Cerebellar cortex (tissue), 1 donor: ENCODE measurements at regions not wholly inside any gene's neighbourhood (a gene's known extent, or its start where the extent isn't known, plus 50 kb on each side); places are given as distances from the start of the nearest gene placed in this dataset.
"Not testable (repeated sequence)": the region's sequence is repeated elsewhere in the genome, so short reads cannot be mapped to it uniquely, and the experiment has no call there.

Source experiments
- DNase-seq: peaks from one replicate; pipeline ENCODE4 v3.0.0-alpha.2; 2015; ENCODE audit warnings: low spot score

GRCh38 chr9:107782789-107783188, 293.2 kb upstream of the KLF4 start:
- no peak for DNase-seq

- no peak for DNase-seq
These were observed 292.8 kb upstream of the KLF4 start for GRCh38 chr9:107782381-107782780.

- DNase-seq, result no peak
These were observed 291.4 kb upstream of the KLF4 start for GRCh38 chr9:107780960-107781359.

GRCh38 chr9:107779731-107780130, 290.2 kb upstream of the KLF4 start:
- DNase-seq, result no peak

GRCh38 chr9:107778661-107779060, 289.1 kb upstream of the KLF4 start:
- no peak for DNase-seq

- not testable (repeated sequence) for DNase-seq
These were observed 284.5 kb upstream of the KLF4 start for GRCh38 chr9:107774099-107774498.

- no peak for DNase-seq
These were observed 283.4 kb upstream of the KLF4 start for GRCh38 chr9:107772988-107773387.

- no peak for DNase-seq
These were observed 281.1 kb upstream of the KLF4 start for GRCh38 chr9:107770716-107771115.

- no peak for DNase-seq
These were observed 278.7 kb upstream of the KLF4 start for GRCh38 chr9:107768224-107768623.

- DNase-seq, result no peak
These were observed 278.1 kb upstream of the KLF4 start for GRCh38 chr9:107767711-107768110.

- not testable (repeated sequence) for DNase-seq
These were observed 273.9 kb upstream of the KLF4 start for GRCh38 chr9:107763469-107763868.

GRCh38 chr9:107761307-107761706, 271.7 kb upstream of the KLF4 start:
- no peak for DNase-seq

GRCh38 chr9:107760469-107761242, 271.1 kb upstream of the KLF4 start:
- no peak for DNase-seq

GRCh38 chr9:107759823-107760166, 270.2 kb upstream of the KLF4 start:
- DNase-seq, result no peak

GRCh38 chr9:107759009-107759822, 269.6 kb upstream of the KLF4 start:
- DNase-seq, result no peak

- no peak for DNase-seq
These were observed 266.5 kb upstream of the KLF4 start for GRCh38 chr9:107756091-107756490.

GRCh38 chr9:107755246-107755645, 265.7 kb upstream of the KLF4 start:
- DNase-seq, result no peak

GRCh38 chr9:107751567-107752210, 262.1 kb upstream of the KLF4 start:
- no peak for DNase-seq

GRCh38 chr9:107750741-107751566, 261.4 kb upstream of the KLF4 start:
- DNase-seq, result peak; percentile 68

- DNase-seq, result no peak
These were observed 260.3 kb upstream of the KLF4 start for GRCh38 chr9:107749787-107750444.

- DNase-seq, result no peak
These were observed 255.3 kb upstream of the KLF4 start for GRCh38 chr9:107744873-107745272.
